ENCODE measurements at regions not wholly inside any gene's neighbourhood (a gene's known extent, or its start where the extent isn't known, plus 50 kb on each side); places are given as distances from the start of the nearest gene placed in this dataset.

GRCh38 chr15:89421219-89421618 lies 75.2 kb downstream of the RHCG start:
- DNase-seq: no peak

DNA sequence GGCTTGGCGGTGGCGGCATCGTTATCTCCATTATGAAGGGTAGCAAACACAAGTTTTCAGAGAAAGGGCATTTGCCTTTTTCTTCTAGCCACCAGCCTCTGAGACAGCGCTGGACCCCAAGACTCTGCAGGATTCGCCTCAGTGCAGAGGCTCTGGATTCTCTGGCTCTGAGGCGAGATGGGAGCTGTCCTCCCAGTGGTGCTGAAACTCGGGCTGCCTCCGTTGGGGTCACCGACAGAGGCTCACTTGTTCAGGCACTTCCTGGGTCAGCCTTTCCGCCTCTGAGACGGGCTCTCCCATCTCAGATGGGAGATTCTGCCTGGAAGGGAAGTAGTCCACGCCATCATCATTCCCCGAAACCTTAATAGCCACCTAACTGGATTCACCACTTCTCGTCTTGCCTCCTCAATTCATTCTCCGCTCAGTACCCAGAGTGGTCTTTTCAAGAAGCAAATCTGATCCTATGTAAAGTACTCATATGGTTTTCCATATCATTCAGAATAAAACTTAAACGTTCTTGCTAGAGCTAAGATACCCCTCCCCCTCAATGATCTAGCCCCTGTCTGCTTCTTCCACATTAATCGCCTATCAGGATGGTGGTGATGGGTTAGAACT lies 76.9 kb downstream of the RHCG start:
- DNase-seq: no peak

DNA sequence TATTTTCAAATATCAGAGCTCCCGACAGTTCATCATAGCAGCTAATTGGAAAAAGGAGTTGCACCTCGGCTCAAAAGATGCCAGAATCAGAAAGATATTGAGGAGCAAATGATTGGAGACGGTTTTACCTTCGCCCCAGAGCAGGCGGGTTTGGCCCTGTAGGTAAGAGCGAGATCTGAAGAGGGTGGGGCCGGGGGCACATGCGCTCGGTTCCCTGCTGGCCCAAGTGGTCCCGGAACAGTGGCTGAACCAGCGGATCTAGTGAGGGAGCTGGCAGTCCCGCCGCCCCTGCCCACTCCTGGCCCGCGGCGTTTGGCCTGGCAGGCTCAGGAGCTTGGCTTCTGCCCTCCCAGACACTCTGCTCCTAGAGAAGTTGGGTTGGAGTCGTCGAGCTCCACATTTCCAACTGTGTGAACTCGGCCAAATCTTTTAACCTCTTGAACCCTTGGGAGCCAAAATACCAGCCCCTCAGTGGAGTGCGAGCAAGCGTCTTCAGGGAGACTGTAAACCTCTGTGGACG lies 79.1 kb downstream of the RHCG start:
- DNase-seq: no peak

GRCh38 chr15:89416339-89417183 lies 79.8 kb downstream of the RHCG start:
- DNase-seq: peak; percentile 21

- DNase-seq: no peak
These were observed 79.9 kb upstream of the POLG start for GRCh38 chr15:89414571-89414970.

- no peak for DNase-seq
These were observed 79.3 kb upstream of the POLG start for GRCh38 chr15:89413877-89414276.

- no peak for DNase-seq
These were observed 78.3 kb upstream of the POLG start for GRCh38 chr15:89412905-89413411.

GRCh38 chr15:89410039-89410435 lies 75.4 kb upstream of the POLG start:
- DNase-seq: no peak

GRCh38 chr15:89409184-89410038 lies 74.8 kb upstream of the POLG start:
- DNase-seq: no peak

DNA sequence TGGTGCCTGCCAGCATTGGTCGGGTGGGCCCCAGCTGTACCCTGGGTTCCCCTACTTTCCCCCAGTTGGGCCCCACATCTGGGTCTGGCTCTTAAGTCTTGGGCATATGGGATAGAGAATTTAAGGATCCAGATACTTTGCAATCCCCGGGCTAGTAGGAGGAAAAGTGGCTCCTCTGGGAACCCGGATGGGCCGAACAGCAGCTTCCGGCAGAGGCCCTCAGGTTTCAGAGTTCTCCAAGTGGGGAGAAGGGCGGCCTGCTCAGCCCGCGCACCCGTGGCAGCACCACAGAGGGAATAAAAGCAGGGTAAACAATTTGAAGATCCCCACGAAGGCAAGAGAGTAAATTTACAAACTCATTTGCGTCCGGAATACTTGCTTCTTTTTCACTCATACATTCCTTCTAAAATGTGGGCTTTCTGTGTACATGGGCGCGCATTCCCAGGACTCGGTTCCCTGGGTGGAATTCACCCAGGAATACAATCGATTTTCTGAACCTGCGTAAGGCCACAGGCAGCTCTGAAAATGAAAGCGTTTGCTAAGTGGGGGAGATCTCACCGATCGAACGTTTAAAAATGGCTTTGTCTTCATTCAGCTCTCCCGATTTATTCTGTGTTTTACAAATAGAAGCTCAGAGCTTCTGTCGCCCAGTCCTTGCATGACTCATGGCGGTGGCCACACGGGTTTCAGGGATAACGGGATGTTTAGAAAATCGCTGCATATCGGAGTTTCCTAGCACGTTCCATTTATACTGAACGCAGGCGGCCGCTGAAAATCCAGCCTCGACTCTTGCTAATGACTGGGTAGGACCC lies 74.0 kb upstream of the POLG start:
- no peak for DNase-seq

- no peak for DNase-seq
These were observed 72.5 kb upstream of the POLG start for GRCh38 chr15:89406940-89407607.

- DNase-seq: no peak
These were observed 71.8 kb upstream of the POLG start for GRCh38 chr15:89406218-89406939.

DNA sequence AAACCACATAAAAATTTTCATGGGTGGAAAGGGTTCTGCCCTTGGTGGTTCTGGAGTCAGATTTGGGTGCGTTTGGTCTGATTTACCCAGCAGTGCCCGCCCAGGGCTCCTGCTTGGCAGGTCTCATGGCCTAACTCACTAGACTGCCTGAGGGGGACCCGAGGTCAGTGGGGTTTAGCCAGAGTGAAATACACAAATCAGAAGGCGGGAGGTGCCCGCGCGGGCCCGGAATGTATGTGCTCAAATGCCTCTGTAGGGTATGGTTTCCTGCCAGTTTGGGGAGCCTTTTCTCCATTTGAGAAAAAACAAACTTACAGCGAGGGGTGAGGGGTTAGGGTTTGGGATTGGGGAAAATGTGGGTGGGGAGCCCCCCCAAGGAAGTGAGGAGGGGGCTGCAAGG lies 70.9 kb upstream of the POLG start:
- DNase-seq: no peak

DNA sequence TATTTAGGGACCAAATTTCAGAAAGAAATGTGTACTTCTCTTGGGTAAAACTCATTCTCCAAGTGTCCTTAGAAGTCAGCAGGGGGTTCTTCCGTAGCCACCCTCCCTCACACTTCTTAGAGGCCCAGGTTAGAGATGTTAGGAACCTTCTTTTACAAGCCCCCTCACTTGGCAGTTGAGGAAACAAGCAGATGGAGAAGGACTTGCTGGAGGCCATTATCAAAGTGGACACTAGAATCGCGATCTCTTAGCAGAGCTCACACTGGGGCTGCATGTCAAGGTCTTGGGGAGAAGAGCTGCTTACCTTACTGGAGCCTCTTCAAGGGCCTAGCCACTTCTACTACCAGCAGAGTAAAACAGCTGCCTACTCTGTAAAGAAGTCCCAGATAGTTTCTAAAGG lies 69.4 kb upstream of the POLG start:
- no peak for DNase-seq

GRCh38 chr15:89402518-89402805 lies 67.8 kb upstream of the POLG start:
- no peak for DNase-seq

DNA sequence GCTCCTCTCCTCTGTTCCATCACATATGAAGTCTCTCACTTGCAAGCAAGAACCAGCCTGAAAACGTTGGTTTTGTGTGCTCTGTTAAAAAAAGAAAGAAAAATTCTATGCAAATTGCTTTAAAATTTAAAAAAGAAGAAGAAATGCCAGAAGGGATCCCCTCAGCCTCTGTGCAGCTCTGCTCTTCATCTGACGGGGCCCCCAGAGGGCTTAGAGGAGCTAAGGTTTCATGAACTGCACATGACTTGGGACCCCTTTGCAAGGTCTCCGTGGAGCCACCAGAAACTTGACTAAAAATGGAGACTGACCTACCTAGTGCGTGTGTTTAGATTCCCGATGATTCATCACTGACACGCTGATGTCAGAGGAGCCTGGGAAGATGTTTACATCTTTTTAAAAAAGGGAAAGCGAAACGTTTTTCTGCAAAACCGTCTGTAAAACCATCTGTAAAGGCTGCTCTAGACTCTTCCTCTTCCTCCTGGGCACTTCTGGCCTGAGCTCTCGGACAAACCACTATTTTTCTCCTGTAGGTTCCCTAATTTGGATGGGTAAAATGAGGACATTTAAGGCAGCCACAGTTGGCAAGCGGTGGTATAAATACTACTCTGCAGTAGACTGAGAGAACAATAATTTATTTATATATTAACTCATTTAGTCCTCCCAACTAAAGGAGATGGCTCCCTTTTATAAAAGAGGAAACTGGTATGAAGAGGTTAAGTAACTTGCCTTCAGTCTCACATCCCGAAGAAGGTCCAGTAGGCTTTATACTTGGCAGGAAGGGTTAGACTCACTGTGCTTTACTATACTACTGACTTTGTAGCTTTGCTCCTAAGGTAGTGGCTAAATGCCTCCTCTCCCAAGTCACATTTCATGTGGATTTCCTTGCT lies 67.2 kb upstream of the POLG start:
- no peak for DNase-seq

DNA sequence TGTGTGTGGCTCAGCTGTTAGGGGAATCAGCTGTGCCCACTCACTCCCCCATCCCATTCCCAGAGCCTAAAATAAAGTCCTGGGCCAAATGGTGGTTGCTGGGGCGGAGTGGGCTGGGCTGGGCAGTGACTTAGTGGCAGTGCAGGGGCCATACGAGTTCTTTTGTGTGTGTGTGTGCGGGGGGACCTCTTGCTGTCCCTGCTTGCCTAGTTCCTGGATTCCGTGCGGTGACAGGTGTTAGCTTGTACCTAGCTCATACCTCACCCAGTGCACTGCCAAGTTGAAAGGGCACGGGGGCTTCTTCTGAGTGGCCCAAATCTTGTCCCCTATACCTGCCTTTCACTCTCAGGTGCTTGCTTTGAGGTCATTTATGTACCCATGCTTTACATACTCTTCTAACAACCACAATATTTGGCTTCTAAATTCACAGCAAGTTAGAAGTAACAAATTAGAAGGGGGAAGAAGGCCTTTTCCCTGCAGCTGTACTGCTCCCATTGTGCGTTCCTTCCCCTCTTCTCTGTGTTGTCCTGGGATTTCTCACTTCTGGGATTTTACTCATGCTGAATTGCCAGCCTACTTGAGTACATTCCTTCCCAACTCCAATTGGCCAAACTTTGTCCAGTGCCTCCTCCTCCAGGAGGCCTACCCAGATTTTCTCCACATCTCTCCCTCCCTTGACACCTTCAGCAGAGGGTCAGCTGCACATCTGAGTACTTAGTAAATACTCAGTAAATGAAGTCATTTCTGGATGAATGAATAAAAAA lies 66.3 kb upstream of the POLG start:
- no peak for DNase-seq

- peak; percentile 18 for DNase-seq
These were observed 65.6 kb upstream of the POLG start for GRCh38 chr15:89400116-89400781.
